H7 (cell line): ENCODE measurements at regions not wholly inside any gene's neighbourhood (a gene's known extent, or its start where the extent isn't known, plus 50 kb on each side); places are given as distances from the start of the nearest gene placed in this dataset.

Source experiments
- DNase-seq: peaks from one replicate; pipeline ENCODE4 v3.0.0; 2012
- H3K27me3 ChIP-seq: 2 replicates; pipeline ENCODE4 v1.6.0; 2011; ENCODE audit warnings: mild to moderate bottlenecking, low read length; ENCODE audit not compliant: control insufficient read depth, insufficient read depth
- H3K36me3 ChIP-seq: replicated peaks from 2 replicates; pipeline ENCODE4 v1.5.1; 2011; ENCODE audit warnings: low read length; ENCODE audit not compliant: control insufficient read depth, insufficient read depth
- H3K4me3 ChIP-seq: 2 replicates; pipeline ENCODE4 v1.5.1; 2011; ENCODE audit warnings: low read depth, mild to moderate bottlenecking, control low read depth, low read length, moderate library complexity; ENCODE audit not compliant: insufficient read depth

DNA sequence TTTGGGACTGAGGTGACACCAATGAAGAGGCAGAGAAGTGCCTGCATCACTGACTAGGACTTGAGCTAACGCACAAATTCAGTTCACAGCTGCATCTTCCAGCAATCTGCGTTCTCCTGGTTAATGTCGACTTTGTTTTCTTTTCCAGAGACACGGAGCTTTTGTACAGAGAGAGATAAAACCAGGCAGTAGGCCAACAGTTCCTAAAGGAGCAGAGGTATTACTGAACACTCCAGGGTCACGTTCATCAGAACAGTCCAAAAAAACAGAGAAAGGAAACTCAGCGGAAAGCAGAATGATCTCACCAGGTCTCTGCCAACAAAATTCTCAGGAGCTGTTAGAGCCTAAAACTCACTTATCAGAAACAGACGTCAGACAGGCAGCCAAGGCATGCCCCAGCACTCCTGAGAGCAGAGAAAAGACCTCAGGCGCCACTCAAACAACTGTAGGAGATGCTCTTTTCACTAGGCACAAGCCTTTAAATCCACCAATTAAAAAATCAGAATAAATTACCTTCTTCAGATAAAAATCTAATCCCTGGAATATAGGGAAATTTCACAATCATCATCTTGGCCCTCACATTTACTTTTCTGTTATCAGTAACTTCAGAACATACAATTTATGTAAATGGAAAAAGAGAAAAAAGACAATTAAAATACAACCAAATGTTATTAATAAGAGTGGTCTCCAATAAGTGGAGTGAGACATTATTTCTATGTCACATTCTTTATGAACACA is 95.9 kb upstream of the SPTBN1 start:
- Histone ChIP-seq H3K4me3 (no peak overlapping the region), H3K27me3 (no peaks in the 10 kb centered on the region), H3K36me3 (no peaks in the 10 kb centered on the region)
- no peak for DNase-seq

DNA sequence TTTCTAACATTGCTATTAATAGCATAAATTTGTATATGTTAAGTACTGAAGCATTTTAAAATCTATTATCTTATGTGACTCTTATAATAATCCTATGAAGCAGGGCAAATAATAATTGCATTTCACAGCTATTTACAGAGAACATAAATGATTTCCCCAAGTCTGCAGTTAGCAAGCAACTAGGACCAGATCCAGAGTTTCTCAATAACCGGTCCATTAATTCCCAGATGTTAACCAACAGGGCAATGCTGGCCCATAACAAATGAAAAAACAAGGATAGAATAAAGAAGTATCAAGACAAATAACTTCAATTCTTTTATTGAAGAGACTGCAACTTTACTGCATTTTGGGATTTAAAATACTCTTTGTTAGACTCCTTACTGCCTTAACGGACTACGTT is 91.7 kb upstream of the SPTBN1 start:
- Histone ChIP-seq H3K36me3 (no peaks in the 10 kb centered on the region), H3K4me3 (no peak overlapping the region), H3K27me3 (no peaks in the 10 kb centered on the region)
- DNase-seq: no peak

DNA sequence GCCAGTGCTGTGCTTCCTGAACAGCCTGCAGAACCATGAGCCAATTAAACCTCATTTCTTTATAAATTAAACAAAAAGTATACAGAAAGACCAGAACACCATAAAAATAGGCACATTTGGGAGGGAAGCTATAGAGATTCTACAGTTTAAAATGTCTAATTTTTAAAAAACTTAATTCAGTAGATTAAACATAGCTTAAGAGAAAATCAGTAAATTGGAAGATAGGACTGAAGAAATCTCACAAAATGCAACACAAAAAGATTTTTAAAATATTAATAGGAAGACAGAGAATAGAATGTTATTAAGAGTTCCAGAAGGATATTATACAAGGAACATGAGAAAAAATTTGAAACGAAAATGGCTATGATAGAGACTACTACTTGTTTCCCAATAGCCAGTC is 90.5 kb upstream of the SPTBN1 start:
- Histone ChIP-seq H3K27me3 (no peaks in the 10 kb centered on the region), H3K4me3 (no peak overlapping the region), H3K36me3 (no peaks in the 10 kb centered on the region)
- DNase-seq: no peak

DNA sequence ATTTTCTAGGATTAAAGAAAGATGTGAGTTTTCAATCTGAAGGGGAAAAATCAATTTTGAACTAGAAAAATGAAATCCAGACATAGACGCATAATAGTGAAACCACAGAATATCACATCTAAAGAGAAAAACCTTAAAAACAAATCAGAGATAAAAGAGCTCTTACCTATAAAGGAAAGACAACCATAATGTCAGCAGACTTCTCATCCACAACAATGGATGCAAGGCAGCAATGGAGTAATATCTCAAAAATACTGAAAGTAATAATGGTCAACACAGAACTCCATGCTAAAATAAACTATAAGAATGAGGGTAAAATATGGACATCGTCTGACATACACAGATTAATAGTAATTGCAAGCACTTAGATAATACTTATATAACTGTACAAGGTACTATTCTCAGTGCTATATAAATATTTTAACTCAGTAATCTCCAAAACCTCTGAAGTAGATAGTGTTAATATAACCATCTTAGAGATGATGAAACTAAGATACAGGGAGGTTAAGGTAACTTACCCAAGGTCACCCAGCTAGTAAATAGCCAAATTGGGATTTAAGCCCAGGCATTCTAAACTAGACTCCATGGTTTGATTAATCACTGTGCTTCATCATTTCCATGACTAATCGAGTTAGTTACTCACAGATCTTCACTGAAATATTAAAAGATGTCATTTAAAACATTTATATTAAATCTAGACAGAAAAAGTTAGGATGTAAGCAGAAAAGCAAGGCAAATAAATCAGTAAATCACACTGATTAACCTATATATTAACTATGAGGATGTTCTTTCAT is 89.4 kb upstream of the SPTBN1 start:
- H3K36me3 ChIP-seq: no peaks in the 10 kb centered on the region
- no peak overlapping the region for H3K4me3 ChIP-seq
- no peaks in the 10 kb centered on the region for H3K27me3 ChIP-seq
- DNase-seq: no peak

DNA sequence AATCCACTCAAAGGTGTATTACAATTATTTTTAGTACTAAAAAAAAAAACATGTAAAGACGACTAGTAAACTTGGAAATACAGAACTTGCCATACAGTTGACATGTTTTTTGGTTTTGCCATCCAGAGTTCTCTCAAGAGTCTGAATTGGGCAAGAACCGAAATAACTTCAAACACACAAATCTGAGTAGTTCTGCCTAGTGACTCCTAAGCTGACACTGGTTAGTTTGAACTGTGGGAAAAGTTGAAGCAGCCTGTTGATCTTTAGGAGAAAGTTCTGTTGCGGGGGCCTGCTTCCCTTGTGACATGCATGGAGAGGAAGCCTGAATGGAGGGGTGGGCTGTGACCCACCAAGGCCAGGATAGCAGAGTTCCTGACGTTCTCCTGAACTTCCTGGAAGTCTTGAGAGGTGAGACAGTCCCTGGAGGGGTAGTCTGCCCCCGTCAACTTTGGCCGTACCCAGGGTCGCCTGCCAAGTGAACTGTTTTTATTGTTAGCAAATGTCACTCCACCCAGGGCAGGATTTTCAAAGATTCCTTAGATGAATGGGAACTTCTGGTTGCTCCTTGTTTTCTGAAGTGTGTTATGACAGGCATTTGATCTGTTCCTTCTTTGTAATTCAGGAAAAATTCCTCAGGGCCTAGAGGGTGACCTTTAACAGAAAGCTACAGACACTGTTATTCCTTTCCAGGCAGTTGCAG is 85.6 kb upstream of the SPTBN1 start:
- no peaks in the 10 kb centered on the region for H3K27me3 ChIP-seq
- no peak for DNase-seq
- no peak overlapping the region for H3K4me3 ChIP-seq

DNA sequence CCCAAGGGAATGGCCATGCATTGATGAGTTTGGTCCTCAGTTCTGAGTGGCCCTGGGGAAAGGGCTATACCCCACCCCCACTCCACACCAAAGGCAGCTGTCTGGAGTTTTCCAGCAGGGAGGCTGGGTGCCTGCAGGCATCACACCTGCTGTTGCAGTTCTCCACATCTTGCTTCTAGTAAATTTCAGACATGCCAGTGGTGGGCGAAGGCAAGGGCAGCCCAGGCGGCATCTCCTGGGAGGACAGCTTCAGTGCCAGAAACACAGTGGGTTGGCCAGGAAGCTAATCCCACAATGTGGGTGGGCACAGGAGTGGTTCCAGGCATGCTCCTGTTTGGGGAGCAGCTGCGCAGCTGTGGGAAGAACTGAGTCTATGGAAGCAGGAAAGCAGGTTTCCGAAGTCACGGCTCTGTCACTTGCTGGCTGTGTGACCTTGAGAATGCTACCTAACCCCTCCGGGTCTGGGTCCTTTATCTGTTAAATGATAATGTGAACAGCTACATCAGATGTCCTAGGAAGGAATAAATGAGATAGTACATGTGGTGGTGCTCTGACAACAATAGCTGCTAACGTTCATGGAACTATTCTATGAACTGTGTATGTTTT is 84.6 kb upstream of the SPTBN1 start:
- no peak for DNase-seq
- Histone ChIP-seq H3K4me3 (no peak overlapping the region), H3K36me3 (no peaks in the 10 kb centered on the region), H3K27me3 (no peaks in the 10 kb centered on the region)

More for the DNA sequence above, 85.6 kb upstream of the SPTBN1 start:
- H3K36me3 ChIP-seq: no peaks in the 10 kb centered on the region

DNA sequence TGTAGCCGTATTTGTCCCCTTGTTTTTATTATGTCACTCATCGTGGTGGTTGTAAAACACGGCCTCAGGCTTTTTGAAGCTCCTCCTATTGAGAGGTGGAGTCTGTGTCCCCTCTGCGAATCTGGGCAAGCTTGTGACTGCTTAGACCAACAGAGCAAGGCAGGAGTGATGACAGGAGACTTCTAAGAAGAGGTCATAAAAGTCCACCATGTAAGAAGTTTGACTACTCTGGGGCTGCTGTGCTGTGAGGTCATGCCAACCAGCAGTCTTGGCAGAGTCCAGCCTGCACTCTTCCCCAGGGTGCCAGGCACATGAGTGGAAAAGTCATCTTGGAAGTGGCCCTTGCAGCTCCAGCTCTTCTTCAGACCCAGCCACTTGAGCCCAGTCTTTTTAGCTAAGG is 83.8 kb upstream of the SPTBN1 start:
- no peak for DNase-seq
- H3K27me3 ChIP-seq: no peaks in the 10 kb centered on the region
- H3K36me3 ChIP-seq: no peaks in the 10 kb centered on the region
- no peak overlapping the region for H3K4me3 ChIP-seq

DNA sequence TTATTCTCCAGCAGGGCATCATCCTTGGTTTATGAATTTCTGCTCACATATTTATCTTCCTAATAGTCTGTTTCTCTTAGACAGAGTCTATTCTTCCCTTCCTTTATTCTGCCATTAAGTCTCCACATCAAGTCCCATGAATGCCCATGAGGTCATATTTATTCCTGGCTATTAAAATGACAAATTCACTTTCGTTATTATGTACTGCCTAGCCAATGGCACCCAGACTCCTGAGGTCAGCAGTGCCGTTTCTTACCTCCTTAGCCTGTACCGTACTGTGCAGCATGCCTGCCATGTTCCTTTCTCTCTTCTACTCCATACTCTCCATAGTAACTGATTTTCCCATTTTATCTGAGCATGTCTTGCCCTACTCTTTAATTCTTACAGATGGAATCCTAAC is 82.3 kb upstream of the SPTBN1 start:
- no peak for DNase-seq
- no peaks in the 10 kb centered on the region for H3K36me3 ChIP-seq
- no peaks in the 10 kb centered on the region for H3K27me3 ChIP-seq
- H3K4me3 ChIP-seq: no peak overlapping the region

DNA sequence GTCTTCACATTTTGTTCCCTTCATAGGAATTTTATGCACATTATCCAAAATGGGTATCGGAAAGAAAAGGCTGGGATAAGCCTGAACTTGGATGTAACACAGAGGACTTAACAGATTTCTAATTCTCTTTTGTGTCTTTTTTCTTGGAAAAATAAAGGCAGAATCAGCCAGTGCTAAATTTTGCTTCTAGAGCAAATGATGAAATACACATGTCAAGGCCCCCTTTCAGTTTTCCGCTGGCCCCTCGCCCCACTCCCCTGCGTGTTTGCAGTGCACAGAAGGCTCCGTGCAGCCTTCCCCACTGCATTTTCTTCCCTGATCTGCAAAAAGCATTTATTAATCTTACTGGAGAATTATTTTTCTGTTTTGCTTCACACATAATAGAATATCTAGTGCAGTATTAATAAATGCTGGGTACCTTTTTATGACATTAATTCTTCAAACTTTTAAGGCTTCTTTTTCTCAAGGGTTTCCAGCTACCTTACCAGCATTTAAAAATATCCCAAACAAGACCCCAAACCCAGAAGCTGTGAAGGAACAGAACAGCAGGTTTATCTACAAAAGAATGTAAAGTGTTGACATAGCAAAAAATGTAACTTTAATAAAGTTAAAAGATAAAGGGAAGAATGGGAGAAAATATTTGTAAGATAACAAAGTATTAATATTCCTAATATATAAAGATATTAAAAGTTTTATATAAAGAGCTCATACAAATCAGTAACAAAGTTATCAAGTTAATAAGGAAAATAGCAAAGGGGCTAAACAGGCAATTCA is 81.3 kb upstream of the SPTBN1 start:
- no peaks in the 10 kb centered on the region for H3K36me3 ChIP-seq

DNA sequence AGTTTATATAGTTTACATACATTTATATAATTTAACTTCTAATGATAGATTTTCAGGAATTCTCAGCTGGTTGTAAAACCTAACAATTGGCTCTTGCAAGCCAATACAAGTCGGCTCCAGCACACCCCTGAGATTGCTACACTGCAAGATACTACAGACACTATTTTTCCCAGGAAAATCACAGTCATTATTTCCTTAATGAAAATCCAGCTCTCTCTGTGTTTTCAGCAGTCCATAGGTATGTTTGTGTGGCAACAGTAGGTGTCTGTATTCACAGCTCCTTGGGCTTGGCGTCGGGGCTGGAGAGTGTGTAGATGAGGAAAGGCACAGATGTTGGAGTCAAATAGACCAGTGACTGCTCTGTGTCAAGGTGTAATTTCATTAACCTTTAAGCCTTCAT is 78.7 kb upstream of the SPTBN1 start:
- no peak for DNase-seq
- no peak overlapping the region for H3K4me3 ChIP-seq

More for the DNA sequence above, 81.3 kb upstream of the SPTBN1 start:
- DNase-seq: no peak
- no peak overlapping the region for H3K4me3 ChIP-seq
- H3K27me3 ChIP-seq: no peaks in the 10 kb centered on the region

DNA sequence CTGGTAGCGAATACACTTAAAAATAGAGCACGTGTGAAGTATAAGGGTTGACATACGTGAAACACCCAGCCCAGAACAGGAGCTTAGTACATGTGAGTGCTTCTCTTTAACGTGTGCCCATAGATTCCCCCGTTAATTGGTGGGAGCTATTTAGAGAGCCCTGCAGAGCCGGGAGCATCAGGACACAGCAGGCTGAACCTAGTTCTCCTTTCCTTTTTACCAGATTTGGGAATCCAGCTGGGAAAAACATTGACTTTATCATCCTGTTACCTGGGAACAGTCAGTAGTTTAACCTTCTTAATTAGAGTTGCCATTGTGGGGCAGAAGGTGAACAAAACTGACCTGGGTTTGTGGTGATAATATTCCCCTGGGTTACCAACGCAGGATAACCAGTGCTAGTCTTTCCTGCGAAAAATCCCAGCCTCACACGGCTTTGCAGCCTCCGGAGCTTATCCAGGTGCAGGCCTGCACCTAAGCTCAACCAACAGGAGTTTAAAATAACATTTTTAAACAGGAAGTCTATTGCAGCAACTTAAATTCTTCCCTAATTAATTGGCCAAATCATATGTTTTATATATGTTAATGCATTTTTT is 78.1 kb upstream of the SPTBN1 start:
- Histone ChIP-seq H3K36me3 (no peaks in the 10 kb centered on the region), H3K27me3 (no peaks in the 10 kb centered on the region), H3K4me3 (no peak overlapping the region)
- peak; percentile 19 for DNase-seq

More for the DNA sequence above, 78.7 kb upstream of the SPTBN1 start:
- H3K27me3 ChIP-seq: no peaks in the 10 kb centered on the region
- H3K36me3 ChIP-seq: no peaks in the 10 kb centered on the region

DNA sequence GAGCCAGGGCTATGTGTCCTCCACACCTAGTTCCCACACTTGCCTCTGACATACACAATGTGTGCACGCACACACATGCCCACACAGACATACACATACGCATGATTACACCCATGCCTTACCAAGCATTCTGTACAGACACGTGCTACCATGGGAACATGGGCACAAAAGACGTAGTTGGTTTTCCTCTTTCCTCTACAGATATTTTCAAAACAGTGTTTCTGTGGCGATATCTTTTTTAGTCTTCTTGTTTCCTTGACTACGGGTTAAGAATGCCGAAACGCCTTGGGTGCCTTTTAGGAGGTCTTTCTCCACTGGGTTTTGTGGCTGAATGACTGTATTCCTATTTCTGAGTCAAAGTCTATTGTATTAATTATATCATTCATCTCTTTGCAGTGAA is 75.5 kb upstream of the SPTBN1 start:
- H3K27me3 ChIP-seq: no peaks in the 10 kb centered on the region
- DNase-seq: no peak
- H3K4me3 ChIP-seq: no peak overlapping the region
- H3K36me3 ChIP-seq: no peaks in the 10 kb centered on the region

DNA sequence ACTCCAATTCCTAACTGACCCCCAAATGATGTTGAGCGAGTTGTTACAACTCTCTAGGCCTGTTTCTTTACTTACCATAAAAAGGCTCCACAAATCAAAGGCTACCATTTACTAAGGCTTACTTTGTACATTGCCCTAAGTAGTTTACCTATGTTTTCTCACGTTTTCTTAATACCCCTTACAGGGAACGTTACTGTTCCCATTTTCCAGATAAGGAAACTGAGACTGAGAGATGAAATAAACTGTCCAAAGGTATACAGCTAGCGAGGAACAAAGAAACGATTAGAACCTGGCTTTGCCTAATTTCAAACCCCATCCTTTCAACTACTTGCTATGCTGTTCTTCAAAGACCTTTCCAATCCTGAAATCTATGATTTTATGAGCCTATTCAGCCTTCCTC is 74.8 kb upstream of the SPTBN1 start:
- Histone ChIP-seq H3K4me3 (no peak overlapping the region), H3K36me3 (no peaks in the 10 kb centered on the region), H3K27me3 (no peaks in the 10 kb centered on the region)
- DNase-seq: no peak

DNA sequence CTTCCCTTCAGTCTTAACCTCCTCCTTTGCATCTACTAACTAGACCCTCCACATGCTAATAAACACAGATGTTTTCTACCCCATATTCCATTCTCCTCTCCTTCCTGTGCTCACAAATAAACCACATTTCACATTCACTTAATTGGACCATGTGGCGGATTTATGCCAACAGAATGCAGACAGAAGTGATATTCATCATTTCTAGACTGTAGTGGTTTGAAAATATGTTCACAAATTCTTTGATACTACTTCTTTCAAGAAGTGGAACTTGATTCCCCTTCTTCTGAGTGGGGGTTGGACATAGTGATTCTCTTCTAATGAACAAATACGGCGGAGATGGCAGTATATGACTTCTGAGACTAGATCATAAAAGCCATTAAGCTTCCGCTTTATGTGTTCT is 73.5 kb upstream of the SPTBN1 start:
- no peak for DNase-seq
- Histone ChIP-seq H3K27me3 (no peaks in the 10 kb centered on the region), H3K4me3 (no peak overlapping the region), H3K36me3 (no peaks in the 10 kb centered on the region)
